HTR-8/SVneo (cell line): ENCODE measurements at regions not wholly inside any gene's neighbourhood (a gene's known extent, or its start where the extent isn't known, plus 50 kb on each side); places are given as distances from the start of the nearest gene placed in this dataset.

Source experiments
- DNase-seq: peaks from one replicate; pipeline ENCODE4 v3.0.0; 2011; ENCODE audit warnings: low spot score, mixed read lengths; ENCODE audit not compliant: insufficient read length
- FAIRE-seq: peaks from 2 replicates; lab custom pipeline; 2011; peaks lifted over from hg19 to GRCh38; lab: Jason Lieb, UNC

DNA sequence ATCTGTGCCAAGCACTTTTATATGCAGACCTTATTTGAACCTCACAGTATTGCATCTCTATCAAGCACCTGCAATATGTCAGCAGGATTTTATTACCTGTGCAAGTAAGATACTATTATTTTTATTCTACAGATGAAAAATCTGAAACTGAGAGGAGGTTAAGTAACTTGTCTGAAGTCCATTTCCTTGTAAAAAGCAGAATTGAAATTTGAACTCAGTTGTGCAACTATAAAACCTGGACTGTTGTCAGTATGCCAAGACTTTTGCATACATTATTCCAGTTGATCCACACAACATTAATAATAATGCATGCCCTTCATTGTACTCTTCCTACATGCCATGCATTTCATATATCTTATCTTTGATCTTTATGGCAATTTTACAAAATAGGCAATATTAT lies 82.2 kb upstream of the BRINP1 start:
- no peak for DNase-seq
- no peak for FAIRE-seq

DNA sequence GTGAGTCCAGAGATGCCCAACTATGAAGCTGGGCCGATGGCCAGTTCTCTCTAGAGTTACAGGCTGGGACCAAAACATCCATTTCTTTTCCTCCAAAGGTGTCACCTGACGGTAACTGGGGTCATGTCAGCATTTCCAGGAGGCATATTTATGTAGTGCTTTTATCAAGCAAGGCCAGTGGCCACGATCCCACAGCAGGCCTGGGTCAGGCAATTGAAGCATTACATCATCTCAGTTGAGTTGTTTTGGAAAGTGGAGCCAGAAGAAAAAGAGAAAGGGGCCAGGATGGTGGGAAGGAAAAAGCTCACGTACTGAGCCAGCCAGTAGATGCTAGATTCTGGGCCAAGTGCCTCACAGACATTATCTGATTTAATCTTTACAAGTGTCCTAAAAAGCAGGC lies 73.9 kb upstream of the BRINP1 start:
- DNase-seq (no peak), FAIRE-seq (no peak)

DNA sequence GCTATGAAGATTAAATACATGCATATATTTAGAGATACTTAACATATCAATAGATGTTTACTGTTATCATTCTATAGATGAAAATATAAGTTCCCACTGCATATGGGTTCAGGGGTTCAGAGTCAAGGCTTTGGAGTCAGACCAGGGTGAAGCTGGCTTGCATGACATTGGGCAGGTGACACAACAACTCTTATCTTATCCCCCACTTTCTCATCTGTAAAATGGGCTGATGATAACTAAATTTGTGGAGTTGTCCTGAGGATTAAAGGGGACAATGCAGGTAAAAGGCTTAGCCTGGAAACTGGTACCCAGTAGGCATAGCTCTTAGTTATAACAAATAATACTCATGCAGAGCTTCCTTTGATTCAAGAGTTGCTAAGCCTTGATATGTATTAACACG lies 72.6 kb upstream of the BRINP1 start:
- FAIRE-seq: no peak
- no peak for DNase-seq

DNA sequence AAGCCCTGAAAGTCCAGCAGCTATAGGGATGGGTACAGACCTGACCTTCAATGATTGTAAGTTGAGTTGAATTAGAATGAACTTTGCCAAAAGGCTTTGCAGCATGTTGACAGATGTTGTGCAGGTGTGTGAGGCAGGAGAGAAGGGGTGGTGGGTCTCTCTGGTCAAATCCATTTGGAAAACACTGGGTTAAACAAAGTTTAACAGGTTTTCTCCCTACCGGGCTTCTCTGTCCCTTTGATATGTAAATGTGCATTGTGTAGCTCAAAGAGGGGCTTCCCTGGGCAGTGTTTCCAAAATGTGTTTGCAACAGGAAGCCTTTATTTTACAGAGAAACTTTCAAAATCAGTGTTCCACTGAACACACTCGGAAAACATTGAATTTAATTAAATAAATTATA lies 72.1 kb upstream of the BRINP1 start:
- no peak for FAIRE-seq
- DNase-seq: no peak

DNA sequence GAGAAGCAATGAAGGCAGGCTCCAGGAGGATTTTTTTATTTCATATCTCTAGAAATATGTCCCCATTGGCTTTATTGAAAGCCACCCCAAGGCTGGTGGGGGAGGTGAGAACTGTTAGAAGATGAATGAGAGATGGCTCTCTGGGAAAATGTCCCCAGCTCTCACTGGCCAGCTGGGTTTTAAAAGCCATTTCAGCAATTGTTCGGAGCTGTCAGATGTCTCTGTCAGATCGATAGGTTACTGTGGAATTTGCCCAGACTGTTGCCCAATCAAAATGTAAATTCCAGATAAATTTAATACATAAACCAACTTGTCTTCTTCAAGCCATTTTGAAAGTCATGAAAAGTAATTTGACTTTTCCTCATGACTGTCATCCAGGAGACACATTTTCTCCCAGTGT lies 67.0 kb upstream of the BRINP1 start:
- FAIRE-seq: no peak
- no peak for DNase-seq

DNA sequence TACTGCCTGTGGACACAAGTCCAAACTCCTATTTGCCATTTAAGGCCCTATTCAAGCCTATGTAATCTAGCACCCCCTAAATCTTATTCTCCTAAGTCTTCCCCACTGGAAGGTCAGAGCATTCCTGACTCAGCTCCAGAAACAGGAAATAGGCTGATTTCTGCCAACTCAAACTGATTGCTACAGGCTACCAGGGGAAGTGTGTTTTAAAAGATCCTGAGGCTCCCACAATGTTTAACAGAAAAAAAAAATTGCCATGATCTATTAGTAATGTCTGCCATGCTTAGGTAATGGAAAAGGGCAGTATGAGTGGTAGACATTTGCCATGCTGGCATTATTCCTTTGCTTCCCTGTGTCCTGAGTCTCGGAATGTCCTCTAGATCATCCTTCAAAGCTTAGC lies 65.8 kb upstream of the BRINP1 start:
- FAIRE-seq (no peak), DNase-seq (no peak)

DNA sequence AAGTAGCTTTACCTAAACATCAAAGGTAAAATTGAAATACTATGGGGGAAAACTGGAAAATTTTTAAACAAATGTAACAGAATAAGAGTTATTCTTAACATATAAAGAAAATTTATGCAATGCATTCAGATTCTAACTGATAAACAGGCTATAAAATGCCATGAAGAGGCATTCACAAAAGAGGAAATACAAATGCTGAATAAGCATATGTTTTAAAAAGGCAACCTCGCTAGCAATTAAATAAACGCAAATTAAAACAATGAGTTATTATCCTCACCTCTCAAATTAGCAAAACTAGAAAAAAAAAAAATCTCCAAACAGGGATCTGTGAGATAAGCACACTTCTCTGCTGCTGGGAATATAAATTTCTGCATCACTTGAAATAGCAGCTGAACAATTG lies 63.2 kb upstream of the BRINP1 start:
- no peak for FAIRE-seq
- DNase-seq: no peak

DNA sequence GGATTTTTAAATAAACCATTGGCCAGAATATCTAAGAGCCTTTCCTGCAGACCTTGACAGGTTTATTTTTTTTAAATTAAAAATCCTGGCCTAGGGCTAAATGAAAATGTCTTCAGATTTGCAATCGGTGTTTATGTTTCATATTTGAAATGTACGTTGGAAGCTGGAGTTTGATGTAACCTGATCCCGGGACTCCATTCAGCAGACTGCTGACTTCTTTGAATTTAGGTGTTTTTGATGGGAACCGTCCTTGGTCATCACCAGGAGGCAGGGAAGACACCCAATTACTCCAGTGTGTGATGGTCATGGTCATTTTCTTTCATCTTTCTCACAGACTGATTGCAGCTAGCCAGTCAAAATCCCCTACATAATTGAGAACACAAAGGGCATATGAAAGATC lies 60.1 kb upstream of the BRINP1 start:
- DNase-seq (no peak), FAIRE-seq (no peak)

DNA sequence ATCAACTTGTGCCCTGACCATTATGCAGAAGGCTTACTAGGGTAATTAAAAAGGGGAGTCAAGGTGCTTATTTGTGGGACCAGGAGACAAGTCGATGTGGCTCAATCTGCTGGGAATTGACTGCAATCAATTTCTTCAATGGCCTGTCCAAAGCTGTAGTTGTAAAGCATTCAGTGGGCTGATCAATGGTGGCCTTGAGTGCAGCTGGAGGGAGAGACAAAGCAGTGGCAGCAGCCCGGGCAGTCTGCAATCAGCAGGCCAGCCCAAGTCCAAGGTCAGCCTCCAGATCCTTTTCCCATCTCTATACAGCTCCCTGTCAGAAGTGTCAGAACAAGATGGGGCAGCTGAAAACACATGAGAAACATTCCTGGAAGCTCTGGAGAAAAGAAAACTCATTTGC lies 51.0 kb upstream of the BRINP1 start:
- DNase-seq: no peak
- no peak for FAIRE-seq
